ENCODE measurements at regions not wholly inside any gene's neighbourhood (a gene's known extent, or its start where the extent isn't known, plus 50 kb on each side); places are given as distances from the start of the nearest gene placed in this dataset.

- TF ChIP-seq GATA3 (IDR thresholded peaks at IDR 0.05; ENCODE audit: low read depth, low read length) (no peak), GATA2 (IDR thresholded peaks at IDR 0.05; ENCODE audit: low read depth, low read length) (no peak)
Observed at GRCh38 chr5:28386712-28387111, 1348.3 kb upstream of the CDH9 start.
